ENCODE measurements at regions not wholly inside any gene's neighbourhood (a gene's known extent, or its start where the extent isn't known, plus 50 kb on each side); places are given as distances from the start of the nearest gene placed in this dataset.

- intact Hi-C loops (cut with micrococcal nuclease; ENCODE audit: unreplicated experiment), result no loop called here
- BruUV-seq (replicated peaks), result no TSS peak
- TF ChIP-seq CTCF (IDR thresholded peaks at IDR 0.05; ENCODE audit: unreplicated experiment), result no peak
- CTCF ChIA-PET, result no interaction called here
- no peaks in the 10 kb centered on the region for H3K36me3 Mint-ChIP-seq (ENCODE audit: insufficient read depth, unreplicated experiment)
- peaks cover 93% of the 10 kb centered on the region for H3K27me3 Mint-ChIP-seq (ENCODE audit: unreplicated experiment)
- no peak for DNase-seq
- no peaks in the 10 kb centered on the region for H3K9me3 Mint-ChIP-seq (ENCODE audit: low read depth, unreplicated experiment)
- H3K27ac Mint-ChIP-seq (ENCODE audit: unreplicated experiment), result no peak overlapping the region
- H3K4me1 Mint-ChIP-seq (ENCODE audit: low read depth, unreplicated experiment), result no peaks in the 10 kb centered on the region
- H3K4me3 Mint-ChIP-seq (ENCODE audit: low read depth, unreplicated experiment), result no peak overlapping the region
These were observed 52.7 kb upstream of the POLG start for GRCh38 chr15:89387140-89387903.

- no peak for TF ChIP-seq CTCF (IDR thresholded peaks at IDR 0.05; ENCODE audit: unreplicated experiment)
- DNase-seq, result no peak
- Mint-ChIP-seq H3K27ac (ENCODE audit: unreplicated experiment) (no peak overlapping the region), H3K4me3 (ENCODE audit: low read depth, unreplicated experiment) (no peak overlapping the region), H3K9me3 (ENCODE audit: low read depth, unreplicated experiment) (no peaks in the 10 kb centered on the region), H3K27me3 (ENCODE audit: unreplicated experiment) (peaks cover 93% of the 10 kb centered on the region), H3K4me1 (ENCODE audit: low read depth, unreplicated experiment) (no peaks in the 10 kb centered on the region), H3K36me3 (ENCODE audit: insufficient read depth, unreplicated experiment) (no peaks in the 10 kb centered on the region)
- intact Hi-C loops (cut with micrococcal nuclease; ENCODE audit: unreplicated experiment), result no loop called here
- BruUV-seq (replicated peaks), result no TSS peak
- CTCF ChIA-PET, result interaction anchor here (0.5 to 0.8 kb wide), 3 partner anchors 10 to 1466 kb away, joined by 3 to 4 read pairs (median 4); no protein-coding TSS in a partner anchor
These were observed 51.1 kb upstream of the POLG start for GRCh38 chr15:89385596-89386331.

All from Calu3 (cell line).